NCI-H69 (cell line): ENCODE measurements at regions not wholly inside any gene's neighbourhood (a gene's known extent, or its start where the extent isn't known, plus 50 kb on each side); places are given as distances from the start of the nearest gene placed in this dataset.

Experiments used
- DNase-seq: peaks from one replicate; lab custom pipeline; 2025; lab: John Stamatoyannopoulos, UW

DNA sequence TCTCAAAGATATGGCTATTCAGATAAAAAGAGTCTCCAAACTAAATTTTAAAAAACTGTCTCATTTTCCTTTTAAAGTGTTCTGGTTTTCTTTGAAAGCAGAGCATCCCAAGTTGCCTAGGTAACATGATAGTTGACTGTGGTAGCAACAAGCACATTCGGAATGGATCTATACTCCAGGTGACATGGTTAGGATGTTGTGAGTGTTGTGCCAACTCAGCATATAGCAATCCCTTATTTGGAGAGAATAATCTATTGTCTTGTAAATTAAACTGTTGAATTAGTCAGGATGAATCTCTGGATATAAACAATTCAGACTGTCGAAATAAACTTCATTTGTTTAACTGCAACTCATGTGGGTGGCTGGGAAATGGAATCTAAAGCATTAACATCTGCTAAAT is 418.6 kb downstream of the TUSC7 start:
- no peak for DNase-seq

DNA sequence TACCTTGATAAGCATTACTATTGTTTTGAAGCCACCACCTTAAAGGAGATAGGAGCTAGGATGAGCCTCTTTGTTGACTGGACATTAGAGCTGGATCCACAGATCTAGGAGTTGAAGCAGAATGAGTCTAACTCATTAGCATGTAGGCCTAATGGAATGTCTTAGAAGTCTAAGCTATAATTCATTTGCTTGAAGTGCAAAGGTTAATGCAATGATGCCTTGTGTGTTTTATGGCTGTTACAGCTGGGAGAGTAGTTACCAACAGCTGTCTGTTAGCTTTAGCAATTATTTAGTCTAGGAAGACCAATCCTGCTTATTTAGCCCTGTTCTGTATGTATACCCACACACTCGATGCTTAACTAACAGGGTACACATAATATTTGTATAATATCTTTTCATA is 419.3 kb downstream of the TUSC7 start:
- DNase-seq, result peak; percentile 5

- DNase-seq, result no peak
Observed at GRCh38 chr3:117129516-117129915, 419.9 kb downstream of the TUSC7 start.

DNA sequence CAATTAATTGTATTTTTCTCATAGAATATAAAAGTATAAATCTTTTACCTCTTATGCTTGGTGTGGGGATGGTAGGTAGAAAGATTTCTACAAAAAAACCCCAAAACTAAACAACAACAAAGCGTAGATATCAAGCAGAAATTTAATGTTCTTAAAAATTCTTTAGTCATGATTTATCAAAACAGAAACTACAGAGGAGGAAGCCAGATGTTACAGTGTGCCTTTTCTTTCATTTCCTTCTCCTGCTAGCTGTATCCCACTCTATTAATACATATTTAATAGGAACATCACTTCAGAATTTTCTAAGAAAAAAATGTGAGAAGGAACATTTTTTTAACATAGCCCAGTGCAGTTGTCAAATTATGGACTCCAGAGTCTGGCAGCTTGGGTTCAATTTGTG is 420.6 kb downstream of the TUSC7 start:
- no peak for DNase-seq

DNA sequence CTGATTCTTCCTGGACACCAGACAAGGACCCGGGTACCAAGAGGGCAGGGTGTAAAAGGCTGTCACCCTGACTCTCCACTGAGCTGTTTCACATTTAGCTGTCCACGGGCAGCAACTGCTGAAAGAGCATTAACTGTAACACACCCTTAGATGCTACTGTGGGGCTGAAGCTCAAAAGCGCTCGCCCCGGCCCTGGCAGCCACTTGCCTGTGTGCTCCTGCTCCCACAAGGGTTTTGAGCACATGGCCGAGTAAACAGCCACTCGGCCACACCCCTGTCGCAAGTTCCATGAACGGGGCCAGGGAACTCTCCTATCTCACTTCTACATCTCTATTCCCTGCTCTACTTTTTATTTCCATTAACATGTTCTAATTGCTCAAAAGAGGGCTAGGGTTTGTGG is 421.7 kb downstream of the TUSC7 start:
- DNase-seq, result no peak

- DNase-seq, result no peak
Observed at GRCh38 chr3:117133066-117133465, 423.5 kb downstream of the TUSC7 start.

- no peak for DNase-seq
Observed at GRCh38 chr3:117135207-117135606, 425.6 kb downstream of the TUSC7 start.

GRCh38 chr3:117136003-117136402 is 426.4 kb downstream of the TUSC7 start:
- DNase-seq, result no peak

- DNase-seq, result no peak
Observed at GRCh38 chr3:117137065-117137464, 427.5 kb downstream of the TUSC7 start.

DNA sequence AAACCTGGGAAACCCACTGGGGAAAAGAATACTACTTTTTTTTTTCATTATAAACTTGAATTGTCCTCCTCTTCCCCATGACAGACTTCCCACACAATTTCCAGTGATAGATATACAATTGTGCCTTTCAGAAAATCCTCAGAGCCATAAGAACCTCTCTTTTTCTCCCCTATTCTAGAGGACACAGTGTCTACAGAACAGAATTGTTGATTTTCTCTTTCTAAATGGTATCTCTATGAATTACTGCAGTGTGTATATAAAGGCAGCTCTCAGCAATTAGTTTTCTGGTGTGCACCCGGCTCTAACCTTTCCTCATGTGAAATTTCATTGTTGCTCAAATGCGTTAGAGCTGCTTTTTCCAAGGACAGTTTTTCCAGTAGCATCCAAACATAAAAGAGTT is 430.1 kb downstream of the TUSC7 start:
- no peak for DNase-seq

- no peak for DNase-seq
Observed at GRCh38 chr3:117141812-117142211, 432.2 kb downstream of the TUSC7 start.

GRCh38 chr3:117144853-117145252 is 435.3 kb downstream of the TUSC7 start:
- no peak for DNase-seq

- DNase-seq, result no peak
Observed at GRCh38 chr3:117145677-117146076, 436.1 kb downstream of the TUSC7 start.

- DNase-seq, result no peak
Observed at GRCh38 chr3:117146571-117146970, 437.0 kb downstream of the TUSC7 start.

- no peak for DNase-seq
Observed at GRCh38 chr3:117149584-117149983, 440.0 kb downstream of the TUSC7 start.

DNA sequence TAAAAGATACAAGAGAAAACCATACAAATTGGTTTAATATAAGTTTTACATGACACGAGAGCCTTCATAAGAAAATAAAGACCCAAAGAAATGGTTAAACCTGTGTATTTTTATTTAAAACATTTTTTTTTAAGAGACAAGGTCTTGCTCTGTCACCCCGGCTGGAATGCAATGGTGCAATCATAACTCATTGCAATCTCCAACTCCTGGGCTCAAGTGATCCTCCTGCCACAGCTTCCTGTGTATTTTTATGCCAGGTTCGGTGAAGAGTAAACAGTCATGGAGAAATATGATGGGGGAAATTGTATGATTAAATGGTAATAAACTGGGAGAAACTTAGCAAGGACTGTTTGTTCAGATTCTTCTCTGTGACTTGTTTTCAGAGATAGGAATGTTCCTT is 441.0 kb downstream of the TUSC7 start:
- no peak for DNase-seq

DNA sequence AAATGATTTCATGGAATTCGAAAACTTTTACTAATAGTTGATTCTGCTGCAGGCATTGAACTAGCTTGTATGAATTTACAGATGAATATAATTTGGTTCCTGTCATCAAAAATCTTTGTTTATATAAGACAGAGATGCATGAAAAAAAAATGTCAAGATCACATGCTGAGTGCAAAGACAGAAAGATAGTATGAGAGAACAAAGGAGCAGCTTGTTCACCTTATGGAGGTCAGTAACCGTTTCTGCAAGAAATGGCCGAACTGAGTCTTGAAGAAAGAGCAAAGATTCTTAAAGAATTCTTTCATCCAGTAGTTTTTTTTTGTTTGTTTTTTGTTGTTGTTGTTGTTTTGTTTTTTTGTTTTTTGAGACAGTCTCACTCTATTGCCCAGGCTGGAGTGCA is 450.6 kb downstream of the TUSC7 start:
- DNase-seq, result no peak

GRCh38 chr3:117161816-117162215 is 452.2 kb downstream of the TUSC7 start:
- DNase-seq, result no peak

DNA sequence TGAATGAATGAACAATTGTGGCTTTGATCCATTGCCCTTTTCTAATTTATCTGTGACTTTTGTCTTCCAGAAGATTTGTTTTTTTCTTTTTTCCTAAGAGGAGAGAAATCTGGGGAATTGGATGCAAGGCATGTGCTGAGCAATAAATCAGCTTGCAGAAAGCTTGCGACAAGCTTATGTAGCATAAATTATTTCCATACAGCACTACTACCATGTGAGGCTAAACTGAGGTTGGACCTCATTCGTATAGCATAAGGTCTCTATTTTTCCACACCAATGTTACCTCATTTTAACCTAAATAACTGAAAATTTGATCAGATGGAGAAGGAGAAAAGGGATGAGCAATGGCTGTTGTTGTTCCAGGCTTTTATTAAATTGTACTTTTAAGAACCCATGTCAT is 455.6 kb downstream of the TUSC7 start:
- DNase-seq, result no peak

DNA sequence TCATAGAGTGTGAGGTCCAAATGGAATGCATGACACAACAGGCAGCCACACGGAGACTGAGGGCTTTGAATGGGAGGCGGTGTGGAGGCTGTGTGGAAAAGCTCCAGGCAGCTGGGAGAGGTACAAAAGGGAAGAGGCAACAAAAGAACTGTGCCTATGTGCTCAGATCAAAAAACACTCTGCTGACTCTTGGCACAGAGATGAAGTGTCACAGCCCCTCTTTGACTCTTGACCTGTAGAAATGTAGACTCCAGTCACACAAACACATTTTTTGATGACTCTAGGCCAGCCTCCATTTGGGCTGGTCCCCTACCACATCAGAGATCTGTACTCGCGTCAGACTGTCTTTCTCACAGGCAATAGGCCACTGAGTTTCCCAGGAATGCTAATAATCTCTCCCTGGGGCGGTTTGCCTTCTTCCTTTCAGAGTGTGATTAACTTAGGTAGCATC is 456.0 kb downstream of the TUSC7 start:
- DNase-seq, result no peak

- no peak for DNase-seq
Observed at GRCh38 chr3:117168896-117169295, 459.3 kb downstream of the TUSC7 start.

DNA sequence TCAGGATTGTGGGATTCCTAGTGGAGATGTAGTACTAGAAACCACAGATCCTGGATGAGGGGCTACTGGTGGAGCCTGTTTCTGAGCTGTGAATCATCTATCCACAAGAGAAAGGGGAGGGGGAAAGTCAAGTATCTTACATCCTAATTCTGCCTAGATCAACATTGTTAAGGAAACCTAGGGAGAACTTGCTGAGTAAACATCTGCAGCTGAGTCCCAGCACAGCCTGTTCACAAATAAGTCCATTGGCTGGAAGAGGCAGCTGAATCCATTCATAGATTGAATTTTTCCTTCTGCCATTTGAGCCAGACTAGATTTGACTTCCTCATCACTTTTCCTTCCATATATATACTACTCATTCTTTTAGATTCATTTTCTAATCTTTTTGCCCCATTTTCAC is 460.5 kb downstream of the TUSC7 start:
- DNase-seq, result no peak

DNA sequence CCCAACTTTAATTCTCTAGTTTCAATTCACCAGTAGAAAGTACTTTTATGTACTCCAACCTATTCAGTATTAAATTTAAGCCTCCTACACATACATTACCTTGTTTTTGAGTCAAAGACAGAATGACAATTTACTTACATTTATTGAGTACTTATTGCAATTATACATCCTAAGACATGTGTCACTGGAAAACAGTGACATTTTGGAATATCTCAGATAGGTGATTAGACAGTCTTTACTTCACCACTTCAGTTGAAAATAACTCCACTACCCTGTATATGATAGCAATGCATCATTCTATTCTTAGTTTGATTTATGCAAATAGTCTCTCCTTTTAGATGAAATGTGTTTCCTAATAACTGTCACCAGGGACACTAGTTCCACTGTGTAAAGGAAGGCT is 461.5 kb downstream of the TUSC7 start:
- DNase-seq, result no peak

DNA sequence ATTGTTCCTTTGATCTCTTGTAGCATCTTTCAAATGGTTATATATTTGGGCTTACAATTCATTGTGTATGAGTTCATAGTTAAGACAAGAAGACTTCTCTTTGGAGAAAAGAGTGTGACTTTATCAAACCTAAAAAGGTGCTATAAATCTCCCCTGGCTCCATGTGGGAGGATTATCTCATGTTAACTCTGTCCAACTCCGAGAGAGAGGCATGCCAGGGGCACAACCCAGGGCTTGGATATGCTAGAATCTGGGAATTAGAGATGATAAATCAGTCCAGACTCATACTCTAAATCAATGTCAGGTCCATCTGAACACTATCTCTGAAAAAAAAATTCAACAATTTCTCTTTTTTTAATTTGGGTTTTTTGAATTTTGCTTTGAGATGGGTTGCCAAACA is 462.8 kb downstream of the TUSC7 start:
- DNase-seq, result no peak

DNA sequence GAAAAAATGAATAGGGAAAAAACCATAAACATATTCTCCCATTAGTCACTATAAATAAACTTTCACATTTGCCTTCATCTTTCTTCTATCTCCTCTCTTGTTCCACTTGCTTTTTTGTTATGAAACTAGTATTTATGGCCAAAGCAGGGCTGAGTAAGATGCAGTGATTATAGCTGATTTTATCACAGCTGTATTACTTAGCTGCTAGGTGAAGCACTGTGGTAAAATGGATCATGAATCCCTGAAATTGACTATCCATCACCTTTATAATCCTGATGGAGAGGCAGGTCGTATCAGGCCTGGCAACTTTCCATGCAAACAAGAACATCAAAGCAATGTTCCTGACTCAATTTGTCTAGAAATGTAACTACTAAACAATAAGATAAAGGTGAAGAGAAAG is 471.6 kb downstream of the TUSC7 start:
- DNase-seq, result no peak
